ENCODE measurements at regions not wholly inside any gene's neighbourhood (a gene's known extent, or its start where the extent isn't known, plus 50 kb on each side); places are given as distances from the start of the nearest gene placed in this dataset.

GRCh38 chr2:181130686-181131085 is 150.3 kb downstream of the UBE2E3 start:
- TF ChIP-seq, protein P1, sequence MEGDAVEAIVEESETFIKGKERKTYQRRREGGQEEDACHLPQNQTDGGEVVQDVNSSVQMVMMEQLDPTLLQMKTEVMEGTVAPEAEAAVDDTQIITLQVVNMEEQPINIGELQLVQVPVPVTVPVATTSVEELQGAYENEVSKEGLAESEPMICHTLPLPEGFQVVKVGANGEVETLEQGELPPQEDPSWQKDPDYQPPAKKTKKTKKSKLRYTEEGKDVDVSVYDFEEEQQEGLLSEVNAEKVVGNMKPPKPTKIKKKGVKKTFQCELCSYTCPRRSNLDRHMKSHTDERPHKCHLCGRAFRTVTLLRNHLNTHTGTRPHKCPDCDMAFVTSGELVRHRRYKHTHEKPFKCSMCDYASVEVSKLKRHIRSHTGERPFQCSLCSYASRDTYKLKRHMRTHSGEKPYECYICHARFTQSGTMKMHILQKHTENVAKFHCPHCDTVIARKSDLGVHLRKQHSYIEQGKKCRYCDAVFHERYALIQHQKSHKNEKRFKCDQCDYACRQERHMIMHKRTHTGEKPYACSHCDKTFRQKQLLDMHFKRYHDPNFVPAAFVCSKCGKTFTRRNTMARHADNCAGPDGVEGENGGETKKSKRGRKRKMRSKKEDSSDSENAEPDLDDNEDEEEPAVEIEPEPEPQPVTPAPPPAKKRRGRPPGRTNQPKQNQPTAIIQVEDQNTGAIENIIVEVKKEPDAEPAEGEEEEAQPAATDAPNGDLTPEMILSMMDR (IDR thresholded peaks at IDR 0.05; ENCODE audit: low read depth, low read length, missing input control), result no peak
- no peak for TF ChIP-seq JUND (IDR thresholded peaks at IDR 0.05)
- no peak for TF ChIP-seq NR2F2 (IDR thresholded peaks at IDR 0.05)
- TF ChIP-seq TAF1 (conservative IDR thresholded peaks at IDR 0.05), result no peak
- TF ChIP-seq GABPA (IDR thresholded peaks at IDR 0.05 in 1 of 2, conservative IDR thresholded peaks at IDR 0.05 in 1 of 2), result no peak
- TF ChIP-seq RAD21 (IDR thresholded peaks at IDR 0.05), result no peak
- TF ChIP-seq YY1 (IDR thresholded peaks at IDR 0.05), result no peak
- no peak for TF ChIP-seq FOXA1 (IDR thresholded peaks at IDR 0.05)
